Caco-2 (cell line): ENCODE measurements at regions not wholly inside any gene's neighbourhood (a gene's known extent, or its start where the extent isn't known, plus 50 kb on each side); places are given as distances from the start of the nearest gene placed in this dataset.

Source experiments
- BruUV-seq: library from RNA; stranded (reverse); fragments of 400-500 nt; replicated peaks from 2 replicates; lab custom pipeline; 2021; lab: Mats Ljungman, UMichigan
- CTCF ChIA-PET: fragments of 300-600 bp; sonication (Branson Sonifier 250); formaldehyde crosslinking; loops from one replicate; lab custom pipeline; 2022; ENCODE audit warnings: antibody characterized with exemption; lab: Charles Lee
- POLR2A ChIA-PET: fragments of 300-600 bp; sonication (Branson Sonifier 250); formaldehyde crosslinking; loops from one replicate; lab custom pipeline; 2022; ENCODE audit warnings: antibody characterized with exemption; lab: Charles Lee
- DNase-seq, 2 experiments: peaks; one replicate each; pipeline versions ENCODE4 v3.0.0 to v3.0.0-alpha.2; 2020 to 2022
- H3K27me3 ChIP-seq: replicated peaks from 2 replicates; pipeline ENCODE4 v1.6.0; 2011; ENCODE audit warnings: low read length; ENCODE audit not compliant: control insufficient read depth, insufficient read depth
- H3K36me3 ChIP-seq: 2 replicates; pipeline ENCODE4 v1.5.1; 2011; ENCODE audit warnings: low read length; ENCODE audit not compliant: control insufficient read depth, insufficient read depth
- H3K4me1 ChIP-seq: fragments of 250-450 bp; sonication (Bioruptor Pico); 2 replicates; pipeline ENCODE4 v1.5.1; 2020; ENCODE audit warnings: mild to moderate bottlenecking
- H3K4me3 ChIP-seq: 2 replicates; pipeline ENCODE4 v1.5.1; 2011; ENCODE audit warnings: low read depth, mild to moderate bottlenecking, control low read depth, low read length
- H3K9me3 ChIP-seq: fragments of 250-450 bp; sonication (Bioruptor Pico); 2 replicates; pipeline ENCODE4 v1.5.1; 2020; ENCODE audit warnings: mild to moderate bottlenecking, moderate library complexity
- H3K27ac Mint-ChIP-seq: one replicate; pipeline ENCODE4 v1.8.0; 2022; ENCODE audit warnings: mixed read lengths; ENCODE audit not compliant: unreplicated experiment
- H3K27me3 Mint-ChIP-seq: one replicate; pipeline ENCODE4 v1.8.0; 2022; ENCODE audit warnings: mixed read lengths; ENCODE audit not compliant: insufficient read depth, unreplicated experiment
- H3K36me3 Mint-ChIP-seq: one replicate; pipeline ENCODE4 v1.8.0; 2022; ENCODE audit warnings: mild to moderate bottlenecking, mixed read lengths; ENCODE audit not compliant: insufficient read depth, unreplicated experiment
- H3K4me1 Mint-ChIP-seq: one replicate; pipeline ENCODE4 v1.8.0; 2022; ENCODE audit warnings: low read depth, mixed read lengths; ENCODE audit not compliant: unreplicated experiment
- H3K4me3 Mint-ChIP-seq: one replicate; pipeline ENCODE4 v1.8.0; 2022; ENCODE audit warnings: mild to moderate bottlenecking, moderate library complexity, mixed read lengths; ENCODE audit not compliant: unreplicated experiment
- H3K9me3 Mint-ChIP-seq: one replicate; pipeline ENCODE4 v1.8.0; 2022; ENCODE audit warnings: mixed read lengths; ENCODE audit not compliant: unreplicated experiment
- intact Hi-C: fragments of 100-400 bp; cut with micrococcal nuclease; formaldehyde crosslinking; loops from one replicate; pipeline ENCODE4 v1.10.0; 2022; ENCODE audit not compliant: unreplicated experiment
- TF ChIP-seq, protein P1 (sequence below), 2 experiments: fragments of 200-600 bp in 1 of 2; IDR thresholded peaks; 1 replicate in 1 of 2; 2 replicates in 1 of 2; pipeline versions ENCODE4 v1.5.1 to v1.8.0; 2011 to 2022; ENCODE audit warnings: antibody characterized with exemption in 1 of 2, control low read depth in 1 of 2, inconsistent platforms in 1 of 2, low read depth in 1 of 2, low read length in 1 of 2, mild to moderate bottlenecking in 1 of 2, moderate library complexity in 1 of 2; ENCODE audit not compliant: insufficient read depth in 1 of 2, severe bottlenecking in 1 of 2, unreplicated experiment in 1 of 2

DNA sequence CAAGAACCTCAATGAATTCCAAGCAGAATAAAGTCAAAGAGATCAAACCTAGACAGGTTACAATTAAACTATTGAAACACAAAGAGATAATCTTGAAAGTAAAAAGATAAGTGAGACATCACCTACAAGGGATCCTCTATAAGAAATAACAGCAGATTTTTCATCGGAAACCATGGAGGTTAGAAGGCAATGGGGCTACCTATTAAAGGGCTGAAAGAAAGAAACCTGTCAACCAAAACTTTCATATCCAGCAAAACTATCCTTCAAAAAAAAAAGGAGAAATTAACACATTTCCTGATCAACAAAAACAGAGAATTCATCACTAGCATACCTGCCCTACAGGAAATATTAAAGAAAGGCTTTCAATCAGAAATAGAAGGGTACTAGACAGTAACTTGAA, 244.9 kb downstream of the ARHGAP12 start:
- Histone ChIP-seq H3K4me3 (no peak overlapping the region), H3K4me1 (no peaks in the 10 kb centered on the region), H3K9me3 (peaks cover 27% of the 10 kb centered on the region), H3K36me3 (no peaks in the 10 kb centered on the region), H3K27me3 (no peaks in the 10 kb centered on the region)
- ChIA-PET POLR2A (no interaction called here), CTCF (no interaction called here)
- H3K27me3 Mint-ChIP-seq, result no peaks in the 10 kb centered on the region
- H3K27ac Mint-ChIP-seq, result no peak overlapping the region
- intact Hi-C loops, result no loop called here
- no peak overlapping the region for H3K4me3 Mint-ChIP-seq
- H3K36me3 Mint-ChIP-seq, result no peaks in the 10 kb centered on the region
- no peaks in the 10 kb centered on the region for H3K4me1 Mint-ChIP-seq
- TF ChIP-seq, protein P1, sequence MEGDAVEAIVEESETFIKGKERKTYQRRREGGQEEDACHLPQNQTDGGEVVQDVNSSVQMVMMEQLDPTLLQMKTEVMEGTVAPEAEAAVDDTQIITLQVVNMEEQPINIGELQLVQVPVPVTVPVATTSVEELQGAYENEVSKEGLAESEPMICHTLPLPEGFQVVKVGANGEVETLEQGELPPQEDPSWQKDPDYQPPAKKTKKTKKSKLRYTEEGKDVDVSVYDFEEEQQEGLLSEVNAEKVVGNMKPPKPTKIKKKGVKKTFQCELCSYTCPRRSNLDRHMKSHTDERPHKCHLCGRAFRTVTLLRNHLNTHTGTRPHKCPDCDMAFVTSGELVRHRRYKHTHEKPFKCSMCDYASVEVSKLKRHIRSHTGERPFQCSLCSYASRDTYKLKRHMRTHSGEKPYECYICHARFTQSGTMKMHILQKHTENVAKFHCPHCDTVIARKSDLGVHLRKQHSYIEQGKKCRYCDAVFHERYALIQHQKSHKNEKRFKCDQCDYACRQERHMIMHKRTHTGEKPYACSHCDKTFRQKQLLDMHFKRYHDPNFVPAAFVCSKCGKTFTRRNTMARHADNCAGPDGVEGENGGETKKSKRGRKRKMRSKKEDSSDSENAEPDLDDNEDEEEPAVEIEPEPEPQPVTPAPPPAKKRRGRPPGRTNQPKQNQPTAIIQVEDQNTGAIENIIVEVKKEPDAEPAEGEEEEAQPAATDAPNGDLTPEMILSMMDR (IDR thresholded peaks at IDR 0.05; ENCODE audit: insufficient read depth in 1 of 2, low read depth in 1 of 2, low read length in 1 of 2, severe bottlenecking in 1 of 2, unreplicated experiment in 1 of 2), result no peak
- no TSS peak for BruUV-seq
- H3K9me3 Mint-ChIP-seq, result peaks cover 27% of the 10 kb centered on the region
- DNase-seq, result no peak

DNA sequence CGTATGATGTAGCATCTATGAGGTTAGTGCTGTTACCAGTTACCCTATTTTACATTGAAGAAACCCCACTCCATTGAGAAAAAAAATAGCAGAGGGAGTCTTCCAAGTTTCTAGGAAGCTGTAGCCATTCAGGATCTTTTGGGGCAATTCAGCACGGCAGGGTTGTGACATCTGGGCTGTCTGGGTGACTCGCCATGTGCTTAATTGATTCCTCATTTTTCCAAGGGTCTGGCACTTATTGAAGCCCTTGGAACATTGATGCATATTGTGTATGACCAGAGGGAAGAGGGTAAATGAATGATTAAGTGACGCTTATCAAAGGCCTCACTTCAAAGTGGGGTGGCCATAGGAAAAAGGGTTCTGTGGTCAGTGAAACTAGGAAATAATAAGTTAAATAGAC, 248.7 kb downstream of the ARHGAP12 start:
- H3K4me1 ChIP-seq, result no peaks in the 10 kb centered on the region
- H3K4me3 ChIP-seq, result no peak overlapping the region
- no peaks in the 10 kb centered on the region for H3K4me1 Mint-ChIP-seq
- intact Hi-C loops, result no loop called here
- H3K4me3 Mint-ChIP-seq, result no peak overlapping the region
- TF ChIP-seq, protein P1 (IDR thresholded peaks at IDR 0.05; ENCODE audit: insufficient read depth in 1 of 2, low read depth in 1 of 2, low read length in 1 of 2, severe bottlenecking in 1 of 2, unreplicated experiment in 1 of 2), result no peak
- BruUV-seq, result no TSS peak
- no peaks in the 10 kb centered on the region for H3K27me3 Mint-ChIP-seq
- no peak overlapping the region for H3K27ac Mint-ChIP-seq
- H3K27me3 ChIP-seq, result no peaks in the 10 kb centered on the region
- H3K9me3 Mint-ChIP-seq, result peaks cover 31% of the 10 kb centered on the region
- peaks cover 37% of the 10 kb centered on the region for H3K9me3 ChIP-seq
- H3K36me3 Mint-ChIP-seq, result no peaks in the 10 kb centered on the region
- DNase-seq, result no peak
- CTCF ChIA-PET, result no interaction called here
- POLR2A ChIA-PET, result no interaction called here
- H3K36me3 ChIP-seq, result no peaks in the 10 kb centered on the region

DNA sequence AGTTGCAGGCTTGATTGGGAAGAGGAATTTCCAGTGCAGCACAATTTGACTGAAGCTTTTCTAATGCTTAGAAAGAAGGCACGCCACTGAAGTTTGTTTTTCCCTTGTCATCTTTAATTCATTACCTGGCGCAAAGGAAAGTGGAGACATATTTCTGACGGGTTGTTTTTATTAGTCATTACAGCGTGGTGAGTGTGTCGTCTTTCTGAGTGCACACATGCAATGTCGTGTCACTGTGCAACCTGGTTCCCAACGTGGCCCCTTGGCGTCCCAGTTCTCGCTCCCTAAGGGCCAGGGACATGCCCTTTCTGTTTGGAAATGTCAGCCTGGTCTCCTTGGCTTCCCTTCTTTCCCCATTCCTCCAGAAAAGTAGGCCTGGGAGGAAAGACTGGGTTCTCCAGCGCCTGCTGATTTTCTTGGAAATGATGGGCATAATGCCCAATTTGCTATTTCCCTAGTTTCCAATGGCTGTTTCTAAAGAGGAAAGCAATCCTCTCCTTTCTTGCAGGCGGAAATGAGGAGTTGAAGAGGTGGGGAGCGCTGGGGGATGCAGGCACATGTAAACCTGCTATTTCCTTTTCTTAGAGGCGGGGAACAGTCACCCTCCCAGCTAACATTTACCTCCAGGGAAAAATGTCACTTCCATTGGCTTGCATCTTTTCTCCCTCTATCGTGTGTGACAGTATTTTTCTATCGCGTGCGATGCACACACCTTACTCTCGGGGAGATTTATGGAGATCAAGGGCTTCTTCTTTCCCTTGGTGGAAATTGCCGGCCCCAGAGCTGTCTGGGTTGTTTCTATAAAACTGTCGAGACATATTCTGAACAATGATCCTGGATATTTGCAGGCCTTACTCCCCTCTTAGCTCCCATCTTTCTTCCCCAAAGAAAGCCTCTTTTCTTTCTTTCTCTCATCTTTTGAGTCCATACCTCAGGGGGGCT, 249.8 kb downstream of the ARHGAP12 start:
- H3K9me3 ChIP-seq, result peaks cover 28% of the 10 kb centered on the region
- no TSS peak for BruUV-seq
- no peaks in the 10 kb centered on the region for H3K4me1 ChIP-seq
- intact Hi-C loops, result no loop called here
- Mint-ChIP-seq H3K9me3 (peaks cover 21% of the 10 kb centered on the region), H3K4me3 (no peak overlapping the region), H3K27me3 (peaks cover 2% of the 10 kb centered on the region), H3K4me1 (no peaks in the 10 kb centered on the region), H3K27ac (no peak overlapping the region), H3K36me3 (no peaks in the 10 kb centered on the region)
- TF ChIP-seq, protein P1 (IDR thresholded peaks at IDR 0.05; ENCODE audit: insufficient read depth in 1 of 2, low read depth in 1 of 2, low read length in 1 of 2, severe bottlenecking in 1 of 2, unreplicated experiment in 1 of 2), result no peak
- POLR2A ChIA-PET, result no interaction called here
- no peak for DNase-seq
- CTCF ChIA-PET, result no interaction called here
- H3K4me3 ChIP-seq, result no peak overlapping the region
- no peaks in the 10 kb centered on the region for H3K36me3 ChIP-seq
- no peaks in the 10 kb centered on the region for H3K27me3 ChIP-seq
